ENCODE measurements at regions not wholly inside any gene's neighbourhood (a gene's known extent, or its start where the extent isn't known, plus 50 kb on each side); places are given as distances from the start of the nearest gene placed in this dataset.

DNA sequence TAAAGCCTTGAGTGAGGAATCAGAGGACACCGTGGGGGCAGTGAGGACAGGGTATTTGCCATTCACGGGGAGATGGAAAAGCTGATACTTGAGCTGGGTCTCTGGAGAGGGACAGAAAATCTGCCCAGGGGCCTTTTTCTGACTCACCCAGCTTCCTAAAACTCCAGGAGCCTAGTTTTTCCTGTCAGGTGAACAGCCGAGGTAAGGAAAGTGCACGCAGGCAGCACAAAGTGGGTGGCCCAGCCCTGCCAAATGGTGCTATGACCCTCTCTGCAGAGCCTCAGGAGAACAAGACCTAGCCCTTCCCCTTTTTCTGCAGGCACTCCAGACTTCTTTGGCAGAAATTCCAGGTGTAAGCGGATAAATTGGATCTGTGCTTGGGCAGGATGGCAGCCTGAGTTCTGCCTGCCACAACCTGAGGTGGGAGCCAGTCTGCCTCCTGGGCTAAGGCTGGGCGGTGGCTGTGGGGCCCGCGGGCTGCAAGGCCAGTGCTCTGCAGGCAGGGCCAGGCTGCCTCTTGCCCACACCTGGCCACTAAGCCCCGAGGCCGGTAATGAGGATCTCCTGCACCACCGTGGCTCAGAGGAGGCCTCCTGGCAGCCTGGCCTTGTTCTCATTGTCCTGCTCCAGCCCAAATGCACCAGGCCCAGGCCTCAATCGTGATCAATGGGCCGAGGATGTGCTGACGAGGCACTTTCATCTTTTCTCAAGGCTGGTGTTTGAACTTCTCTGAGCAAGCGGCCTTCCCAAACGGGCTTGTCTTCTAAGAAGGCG lies 72.9 kb upstream of the LMO1 start:
- H3K36me3 ChIP-seq, result no peaks in the 10 kb centered on the region
- 48 to 70% methylated on average over 7 to 9 of the region's 17 CpGs for WGBS, 2 donors
- intact Hi-C loops (cut with DNase I), result no loop called here
- peaks cover 3 to 57% (median 9%) of the 10 kb centered on the region in 3 donors for H3K4me1 ChIP-seq
- H3K27ac ChIP-seq, result peak overlapping the region in 3 of 4 donors; percentile 22 to 56 (median 36)
- no peak overlapping the region for H3K4me3 ChIP-seq
- no peak for DNase-seq
- TF ChIP-seq, protein P1, sequence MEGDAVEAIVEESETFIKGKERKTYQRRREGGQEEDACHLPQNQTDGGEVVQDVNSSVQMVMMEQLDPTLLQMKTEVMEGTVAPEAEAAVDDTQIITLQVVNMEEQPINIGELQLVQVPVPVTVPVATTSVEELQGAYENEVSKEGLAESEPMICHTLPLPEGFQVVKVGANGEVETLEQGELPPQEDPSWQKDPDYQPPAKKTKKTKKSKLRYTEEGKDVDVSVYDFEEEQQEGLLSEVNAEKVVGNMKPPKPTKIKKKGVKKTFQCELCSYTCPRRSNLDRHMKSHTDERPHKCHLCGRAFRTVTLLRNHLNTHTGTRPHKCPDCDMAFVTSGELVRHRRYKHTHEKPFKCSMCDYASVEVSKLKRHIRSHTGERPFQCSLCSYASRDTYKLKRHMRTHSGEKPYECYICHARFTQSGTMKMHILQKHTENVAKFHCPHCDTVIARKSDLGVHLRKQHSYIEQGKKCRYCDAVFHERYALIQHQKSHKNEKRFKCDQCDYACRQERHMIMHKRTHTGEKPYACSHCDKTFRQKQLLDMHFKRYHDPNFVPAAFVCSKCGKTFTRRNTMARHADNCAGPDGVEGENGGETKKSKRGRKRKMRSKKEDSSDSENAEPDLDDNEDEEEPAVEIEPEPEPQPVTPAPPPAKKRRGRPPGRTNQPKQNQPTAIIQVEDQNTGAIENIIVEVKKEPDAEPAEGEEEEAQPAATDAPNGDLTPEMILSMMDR (IDR thresholded peaks at IDR 0.05), result no peak
- no peak for TF ChIP-seq POLR2A (IDR thresholded peaks at IDR 0.05)
- H3K27me3 ChIP-seq, result no peaks in the 10 kb centered on the region
- H3K9me3 ChIP-seq, result no peaks in the 10 kb centered on the region

DNA sequence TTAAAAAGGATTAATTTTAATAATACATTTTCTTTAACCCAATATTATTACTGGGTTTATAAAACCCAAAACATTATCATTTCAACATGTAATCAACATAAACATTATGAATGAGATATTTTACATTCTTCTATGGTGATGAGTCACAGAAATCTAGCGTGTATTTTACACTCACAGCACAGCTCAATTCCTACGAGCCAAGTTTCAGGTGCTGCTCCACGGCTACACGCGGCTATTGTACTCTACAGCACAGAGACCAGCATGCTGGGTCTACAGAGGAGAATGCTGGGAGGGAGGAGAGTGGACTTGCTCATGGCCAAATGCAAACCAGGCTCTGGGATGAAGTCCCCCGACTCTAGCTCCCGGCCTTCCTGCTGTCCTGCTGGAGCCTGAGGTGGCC lies 72.0 kb upstream of the LMO1 start:
- Histone ChIP-seq H3K27ac (peak overlapping the region in 2 of 4 donors; percentile 36 to 56), H3K4me3 (no peak overlapping the region), H3K9me3 (no peaks in the 10 kb centered on the region), H3K36me3 (no peaks in the 10 kb centered on the region), H3K27me3 (peaks cover 0 to 4% (median 0%) of the 10 kb centered on the region in 4 donors), H3K4me1 (peaks cover 3 to 60% (median 10%) of the 10 kb centered on the region in 3 donors)
- DNase-seq, result no peak
- 38 to 49% methylated on average over 5 to 7 of the region's 7 CpGs for WGBS, 2 donors
- no peak for TF ChIP-seq POLR2A (IDR thresholded peaks at IDR 0.05)
- TF ChIP-seq, protein P1 (IDR thresholded peaks at IDR 0.05), result no peak
- intact Hi-C loops (cut with DNase I), result no loop called here

DNA sequence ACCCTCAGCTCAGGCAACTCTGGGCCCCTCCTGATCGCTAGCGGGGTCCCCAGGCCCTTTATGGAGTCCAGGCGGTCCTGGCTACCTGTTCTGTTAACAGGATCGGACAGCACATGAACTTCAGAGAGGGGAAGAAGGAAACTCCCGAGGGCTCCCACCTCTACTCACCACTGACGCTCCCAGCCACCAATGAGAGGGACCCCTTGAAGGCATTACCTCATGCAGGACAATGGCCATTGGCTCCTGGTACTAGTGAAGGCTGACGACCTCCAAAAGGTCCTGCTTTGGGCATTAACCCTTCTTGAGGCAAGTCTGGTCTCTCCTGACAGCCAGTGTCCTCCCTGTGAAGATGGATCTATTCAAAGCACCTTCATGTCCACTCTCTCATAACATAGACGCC lies 71.5 kb upstream of the LMO1 start:
- Histone ChIP-seq H3K27ac (no peak overlapping the region), H3K27me3 (peaks cover 0 to 4% (median 0%) of the 10 kb centered on the region in 4 donors), H3K36me3 (no peaks in the 10 kb centered on the region), H3K9me3 (no peaks in the 10 kb centered on the region), H3K4me3 (no peak overlapping the region), H3K4me1 (peaks cover 3 to 63% (median 15%) of the 10 kb centered on the region in 3 donors)
- no peak for DNase-seq
- no peak for TF ChIP-seq POLR2A (IDR thresholded peaks at IDR 0.05)
- TF ChIP-seq, protein P1 (IDR thresholded peaks at IDR 0.05), result no peak
- intact Hi-C loops (cut with DNase I), result no loop called here
- 66 to 81% methylated on average over 2 to 3 of the region's 8 CpGs for WGBS, 2 donors

DNA sequence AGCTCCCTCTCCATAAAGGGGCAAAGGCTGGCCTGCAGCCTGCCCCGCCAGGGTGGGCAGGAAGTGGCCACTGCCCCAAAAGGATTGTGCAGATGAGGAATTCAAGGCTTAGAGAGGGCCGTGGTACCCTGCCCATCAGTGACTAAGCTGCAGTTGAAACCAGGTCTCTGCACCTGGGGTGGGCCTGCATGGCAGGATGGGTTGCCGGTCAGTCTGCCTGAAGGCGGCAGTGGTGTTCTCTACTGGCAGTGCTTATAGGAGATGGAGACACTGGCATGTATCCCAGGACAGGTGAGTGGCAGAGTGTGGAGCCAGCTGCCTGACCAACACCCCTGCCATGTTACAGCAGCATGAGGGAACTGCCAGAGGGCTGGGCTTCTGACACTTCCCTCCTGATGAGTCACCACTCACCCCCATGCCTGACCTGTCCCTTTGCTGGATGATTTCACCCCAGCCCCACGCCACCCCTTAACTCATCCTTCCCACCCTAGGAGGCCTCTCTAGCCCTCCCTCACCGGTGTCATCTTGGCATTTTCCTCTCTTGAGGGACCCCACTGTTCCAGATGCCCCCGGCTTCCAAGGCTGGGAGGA lies 70.2 kb upstream of the LMO1 start:
- DNase-seq, result no peak
- WGBS, 2 donors, result 66 to 73% methylated on average over 4 to 5 of the region's 7 CpGs

More for the DNA sequence above, 70.2 kb upstream of the LMO1 start:
- Histone ChIP-seq H3K4me3 (no peak overlapping the region), H3K9me3 (no peaks in the 10 kb centered on the region), H3K27ac (no peak overlapping the region), H3K36me3 (no peaks in the 10 kb centered on the region), H3K4me1 (peaks cover 2 to 66% (median 28%) of the 10 kb centered on the region in 3 donors), H3K27me3 (peaks cover 0 to 8% (median 0%) of the 10 kb centered on the region in 4 donors)
- TF ChIP-seq POLR2A (IDR thresholded peaks at IDR 0.05), result no peak
- TF ChIP-seq, protein P1 (IDR thresholded peaks at IDR 0.05), result peak in 2 of 6 experiments; percentile 23 to 34
- intact Hi-C loops (cut with DNase I), result no loop called here

Data from esophagus squamous epithelium (tissue), 5 donors.